ENCODE measurements at regions not wholly inside any gene's neighbourhood (a gene's known extent, or its start where the extent isn't known, plus 50 kb on each side); places are given as distances from the start of the nearest gene placed in this dataset.

DNA sequence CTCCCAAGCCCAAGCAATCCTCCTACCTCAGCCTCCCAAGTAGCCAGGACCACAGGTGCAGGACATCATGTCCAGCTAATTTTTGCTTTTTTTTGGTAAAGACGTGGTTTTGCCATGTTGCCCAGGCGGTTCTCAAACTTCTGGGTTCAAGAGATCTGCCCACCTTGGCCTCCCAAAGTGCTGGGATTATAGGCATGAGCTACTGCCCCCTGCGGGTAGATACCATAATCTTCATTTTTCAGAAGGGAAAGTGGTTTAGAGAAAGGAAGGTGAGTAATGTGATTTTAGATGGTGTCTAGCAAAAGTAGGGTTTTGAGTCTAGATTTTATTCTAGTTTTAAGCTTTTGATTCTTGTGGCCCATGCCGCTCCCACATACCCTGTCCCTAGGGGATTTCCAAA is 205.3 kb upstream of the CLNK start:
- TF ChIP-seq POLR2AphosphoS5 (IDR thresholded peaks at IDR 0.05) (no peak), POLR2A (IDR thresholded peaks at IDR 0.05) (no peak)
- TF ChIP-seq, protein P1, sequence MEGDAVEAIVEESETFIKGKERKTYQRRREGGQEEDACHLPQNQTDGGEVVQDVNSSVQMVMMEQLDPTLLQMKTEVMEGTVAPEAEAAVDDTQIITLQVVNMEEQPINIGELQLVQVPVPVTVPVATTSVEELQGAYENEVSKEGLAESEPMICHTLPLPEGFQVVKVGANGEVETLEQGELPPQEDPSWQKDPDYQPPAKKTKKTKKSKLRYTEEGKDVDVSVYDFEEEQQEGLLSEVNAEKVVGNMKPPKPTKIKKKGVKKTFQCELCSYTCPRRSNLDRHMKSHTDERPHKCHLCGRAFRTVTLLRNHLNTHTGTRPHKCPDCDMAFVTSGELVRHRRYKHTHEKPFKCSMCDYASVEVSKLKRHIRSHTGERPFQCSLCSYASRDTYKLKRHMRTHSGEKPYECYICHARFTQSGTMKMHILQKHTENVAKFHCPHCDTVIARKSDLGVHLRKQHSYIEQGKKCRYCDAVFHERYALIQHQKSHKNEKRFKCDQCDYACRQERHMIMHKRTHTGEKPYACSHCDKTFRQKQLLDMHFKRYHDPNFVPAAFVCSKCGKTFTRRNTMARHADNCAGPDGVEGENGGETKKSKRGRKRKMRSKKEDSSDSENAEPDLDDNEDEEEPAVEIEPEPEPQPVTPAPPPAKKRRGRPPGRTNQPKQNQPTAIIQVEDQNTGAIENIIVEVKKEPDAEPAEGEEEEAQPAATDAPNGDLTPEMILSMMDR (IDR thresholded peaks at IDR 0.05 in 8 of 11, conservative IDR thresholded peaks at IDR 0.05 in 3 of 11): no peak
